H1 (cell line): ENCODE measurements at regions not wholly inside any gene's neighbourhood (a gene's known extent, or its start where the extent isn't known, plus 50 kb on each side); places are given as distances from the start of the nearest gene placed in this dataset.

Source experiments
- CTCF ChIA-PET: fragments of 300-600 bp; sonication (Branson Sonifier 250); formaldehyde crosslinking; loops from one replicate; lab custom pipeline; 2021; ENCODE audit not compliant: partially characterized antibody; lab: Charles Lee
- POLR2A ChIA-PET: fragments of 300-600 bp; sonication (Branson Sonifier 250); formaldehyde crosslinking; loops from one replicate; lab custom pipeline; 2021; ENCODE audit warnings: inconsistent platforms; ENCODE audit not compliant: partially characterized antibody; lab: Charles Lee
- DNase-seq, 2 experiments: peaks; one replicate each; pipeline versions ENCODE4 v3.0.0 to v3.0.0-alpha.2; 2010 to 2022; ENCODE audit warnings: low spot score in 2 of 2, low read depth in 1 of 2, mixed read lengths in 1 of 2
- FAIRE-seq: peaks from 2 replicates; lab custom pipeline; 2011; peaks lifted over from hg19 to GRCh38; lab: Jason Lieb, UNC
- H2AFZ ChIP-seq: 2 replicates; pipeline ENCODE4 v1.8.1; 2012; ENCODE audit warnings: low read length, inconsistent platforms
- H2AK5ac ChIP-seq: 2 replicates; pipeline ENCODE4 v1.6.1; 2013; ENCODE audit warnings: low read depth, low read length
- H2BK120ac ChIP-seq: replicated peaks from 2 replicates; pipeline ENCODE3; 2013; ENCODE audit warnings: low read depth, low read length, inconsistent platforms
- H2BK12ac ChIP-seq: 2 replicates; pipeline ENCODE4 v1.6.1; 2013; ENCODE audit warnings: low read depth, low read length
- H2BK15ac ChIP-seq: 2 replicates; pipeline ENCODE4 v1.6.1; 2013; ENCODE audit warnings: low read length
- H2BK20ac ChIP-seq: 2 replicates; pipeline ENCODE4 v1.6.1; 2013; ENCODE audit warnings: low read length
- H2BK5ac ChIP-seq: 2 replicates; pipeline ENCODE4 v1.6.1; 2013; ENCODE audit warnings: low read depth, low read length
- H3K14ac ChIP-seq: 2 replicates; pipeline ENCODE4 v1.6.1; 2013; ENCODE audit warnings: inconsistent platforms; ENCODE audit not compliant: insufficient read length
- H3K18ac ChIP-seq: 2 replicates; pipeline ENCODE4 v1.6.1; 2013; ENCODE audit warnings: low read length; ENCODE audit errors: extremely low read depth
- H3K23ac ChIP-seq: 2 replicates; pipeline ENCODE4 v1.6.1; 2013; ENCODE audit warnings: inconsistent platforms; ENCODE audit not compliant: insufficient read length
- H3K23me2 ChIP-seq: 2 replicates; pipeline ENCODE4 v1.6.1; 2013; ENCODE audit warnings: low read depth, low read length
- H3K27ac ChIP-seq: 2 replicates; pipeline ENCODE4 v1.6.1; 2011; ENCODE audit warnings: low read depth, low read length, inconsistent platforms
- H3K27me3 ChIP-seq, 4 experiments: replicated peaks in 1 of 4; 1 replicate in 1 of 4; 2 replicates in 3 of 4; pipeline versions ENCODE4 v1.6.1 to v1.8.1; 2011 to 2013; ENCODE audit warnings: low read length in 3 of 4, mild to moderate bottlenecking in 3 of 4, inconsistent platforms in 2 of 4, mixed read lengths in 2 of 4, moderate library complexity in 1 of 4; ENCODE audit not compliant: control insufficient read depth in 3 of 4, insufficient read depth in 3 of 4; ENCODE audit errors: extremely low read depth in 1 of 4
- H3K36me3 ChIP-seq, 4 experiments: 2 replicates each; pipeline versions ENCODE4 v1.6.1 to v1.8.1; 2011 to 2013; ENCODE audit warnings: mild to moderate bottlenecking in 4 of 4, low read length in 3 of 4, moderate library complexity in 2 of 4, control low read depth in 1 of 4, inconsistent platforms in 1 of 4; ENCODE audit not compliant: insufficient read depth in 4 of 4, control insufficient read depth in 2 of 4
- H3K4ac ChIP-seq: replicated peaks from 2 replicates; pipeline ENCODE3; 2013; ENCODE audit warnings: low read length, low read depth, mixed read lengths, inconsistent platforms; ENCODE audit not compliant: insufficient read length
- H3K4me1 ChIP-seq, 4 experiments: replicated peaks in 1 of 4; 1 replicate in 1 of 4; 2 replicates in 3 of 4; pipeline versions ENCODE4 v1.6.1 to v1.8.1; 2011 to 2013; ENCODE audit warnings: low read length in 3 of 4, inconsistent platforms in 2 of 4, mixed read lengths in 1 of 4; ENCODE audit not compliant: insufficient read depth in 4 of 4, control insufficient read depth in 3 of 4
- H3K4me2 ChIP-seq, 2 experiments: 2 replicates each; pipeline versions ENCODE4 v1.6.1 to v1.8.1; 2011 to 2013; ENCODE audit warnings: low read depth in 2 of 2, low read length in 2 of 2, control low read depth in 1 of 2, inconsistent platforms in 1 of 2, mild to moderate bottlenecking in 1 of 2; ENCODE audit not compliant: insufficient read depth in 1 of 2
- H3K4me3 ChIP-seq, 4 experiments: fragments of 200-600, 300-600 bp in 1 of 4; sonication (generic), shearing (Covaris generic), sonication (Bioruptor Twin) in 1 of 4; 2 replicates each; pipeline versions ENCODE4 v1.5.1 to v1.8.1; 2011 to 2016; ENCODE audit warnings: low read length in 4 of 4, low read depth in 3 of 4, control low read depth in 2 of 4, inconsistent platforms in 2 of 4, mild to moderate bottlenecking in 2 of 4, mixed read lengths in 1 of 4, moderate library complexity in 1 of 4; ENCODE audit not compliant: insufficient read depth in 2 of 4; ENCODE audit errors: extremely low read depth in 1 of 4
- H3K56ac ChIP-seq: replicated peaks from 2 replicates; pipeline ENCODE3; 2013; ENCODE audit warnings: low read depth, mild to moderate bottlenecking, mixed read lengths, low read length, inconsistent platforms; ENCODE audit not compliant: insufficient read length
- H3K79me1 ChIP-seq: 2 replicates; pipeline ENCODE4 v1.6.1; 2013; ENCODE audit warnings: low read depth, low read length, control low read depth
- H3K79me2 ChIP-seq, 2 experiments: 2 replicates each; pipeline versions ENCODE4 v1.6.1 to v1.8.1; 2012 to 2013; ENCODE audit warnings: low read length in 2 of 2, mild to moderate bottlenecking in 2 of 2, inconsistent platforms in 1 of 2; ENCODE audit not compliant: insufficient read depth in 2 of 2, control insufficient read depth in 1 of 2
- H3K9ac ChIP-seq, 4 experiments: replicated peaks in 1 of 4; 1 replicate in 1 of 4; 2 replicates in 3 of 4; pipeline versions ENCODE4 v1.6.1 to v1.8.1; 2011 to 2013; ENCODE audit warnings: low read depth in 3 of 4, low read length in 3 of 4, control low read depth in 2 of 4, mild to moderate bottlenecking in 2 of 4, moderate library complexity in 2 of 4, inconsistent platforms in 1 of 4; ENCODE audit errors: extremely low read depth in 1 of 4
- H3K9me3 ChIP-seq, 2 experiments: 2 replicates each; pipeline versions ENCODE4 v1.6.1 to v1.8.1; 2012 to 2013; ENCODE audit warnings: mild to moderate bottlenecking in 2 of 2, moderate library complexity in 2 of 2, control low read depth in 1 of 2, inconsistent platforms in 1 of 2, low read depth in 1 of 2, low read length in 1 of 2, mixed read lengths in 1 of 2; ENCODE audit not compliant: insufficient read depth in 2 of 2
- H4K20me1 ChIP-seq, 2 experiments: replicated peaks in 1 of 2; 2 replicates each; pipeline versions ENCODE3 to v1.8.1; 2011 to 2013; ENCODE audit warnings: inconsistent platforms in 2 of 2, low read length in 2 of 2, mild to moderate bottlenecking in 1 of 2; ENCODE audit not compliant: insufficient read depth in 2 of 2, control insufficient read depth in 1 of 2
- H4K5ac ChIP-seq: 2 replicates; pipeline ENCODE4 v1.6.1; 2013; ENCODE audit warnings: low read length, low read depth, mixed read lengths, inconsistent platforms; ENCODE audit not compliant: insufficient read length
- H4K8ac ChIP-seq: 2 replicates; pipeline ENCODE4 v1.8.0; 2013; ENCODE audit warnings: mild to moderate bottlenecking, moderate library complexity, low read length, inconsistent platforms; ENCODE audit not compliant: insufficient read depth; ENCODE audit errors: extremely low read depth
- H4K91ac ChIP-seq: replicated peaks from 2 replicates; pipeline ENCODE3; 2013; ENCODE audit warnings: low read length, mixed read lengths, inconsistent platforms; ENCODE audit not compliant: insufficient read length
- CBX5 ChIP-seq: fragments of 300-800, 300-1000 bp; sonication (generic); IDR thresholded peaks from 2 replicates; pipeline ENCODE4 v1.7.1; 2016; ENCODE audit warnings: antibody characterized with exemption, low read length, low read depth
- CREB1 ChIP-seq: IDR thresholded peaks from 2 replicates; pipeline ENCODE4 v1.6.1; 2012; ENCODE audit warnings: inconsistent platforms
- HDAC2 ChIP-seq, 2 experiments: fragments of 300-600 bp in 1 of 2; sonication (generic) in 1 of 2; IDR thresholded peaks; 2 replicates each; pipeline ENCODE4 v1.6.1; 2011 to 2012; ENCODE audit warnings: low read depth in 2 of 2, low read length in 2 of 2, mild to moderate bottlenecking in 2 of 2, moderate library complexity in 2 of 2, borderline replicate concordance in 1 of 2, inconsistent platforms in 1 of 2
- SIRT6 ChIP-seq: IDR thresholded peaks from one replicate; pipeline ENCODE4 v1.7.1; 2012; ENCODE audit warnings: low read length, inconsistent platforms
- WGBS, 2 experiments: shearing (Covaris generic) in 1 of 2; methylation state at CpG; one replicate each; pipeline versions ENCODE4 v1.1.6 to v1.1.7; 2013 to 2015; ENCODE audit warnings: low lambda C conversion rate in 2 of 2, mixed read lengths in 2 of 2, inconsistent platforms in 1 of 2, low coverage in 1 of 2, missing lambda C conversion rate in 1 of 2; ENCODE audit not compliant: insufficient replicate concordance in 2 of 2, insufficient coverage in 1 of 2, insufficient read length in 1 of 2; ENCODE audit errors: extremely low coverage in 1 of 2, missing lambda C conversion rate in 1 of 2; 5-methylcytosine and 5-hydroxymethylcytosine counted together

DNA sequence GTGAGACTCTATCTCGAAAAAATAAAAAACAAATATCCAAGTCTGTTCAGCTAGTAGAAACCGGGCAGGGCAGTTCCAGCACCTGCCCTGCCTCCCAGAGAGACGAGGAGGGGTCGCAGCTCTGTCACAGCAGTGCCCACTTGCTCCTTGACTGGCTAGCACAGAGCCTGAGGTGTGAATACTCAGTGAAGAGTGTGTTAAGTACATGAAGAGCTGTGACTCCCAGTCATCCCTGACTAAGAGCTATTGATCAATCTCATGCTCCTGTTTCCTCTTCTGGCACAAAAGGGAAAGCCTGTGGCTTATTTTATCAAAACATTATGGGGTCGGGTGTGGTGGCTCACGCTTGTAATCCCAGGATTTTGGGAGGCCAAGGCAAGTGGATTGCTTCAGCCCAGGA lies 83.0 kb upstream of the FZD7 start:
- CTCF ChIA-PET, result interaction anchor here (0.6 to 3.9 kb wide), 7 partner anchors 9 to 90 kb away, joined by 3 to 16 read pairs (median 4); no protein-coding TSS in a partner anchor
- no peak for FAIRE-seq
- no peak for DNase-seq

More for the DNA sequence above, 83.0 kb upstream of the FZD7 start:
- Histone ChIP-seq H2AK5ac (peak overlapping the region; percentile 57; the same call in 1 of the 2 replicates), H3K36me3 (peaks cover 0 to 4% (median 0%) of the 10 kb centered on the region in 4 experiments; a peak in 1 of 8 replicates), H2BK120ac (peak overlapping the region; percentile 7), H2AFZ (no peak overlapping the region), H3K4me3 (no peak overlapping the region), H4K91ac (peak overlapping the region; percentile 2), H4K8ac (no peak overlapping the region), H3K79me1 (peaks cover 2% of the 10 kb centered on the region; the same call in 1 of the 2 replicates), H3K56ac (no peak overlapping the region), H3K9ac (no peak overlapping the region), H3K4me2 (no peak overlapping the region; a peak in 1 of 4 replicates), H3K23me2 (no peaks in the 10 kb centered on the region), H3K18ac (peak overlapping the region; percentile 26), H3K23ac (no peak overlapping the region), H3K27me3 (no peaks in the 10 kb centered on the region), H2BK5ac (peak overlapping the region; percentile 20), H3K4ac (no peak overlapping the region), H3K9me3 (no peaks in the 10 kb centered on the region), H4K20me1 (no peaks in the 10 kb centered on the region), H3K4me1 (peaks cover 8 to 43% (median 27%) of the 10 kb centered on the region in 4 experiments), H2BK12ac (peak overlapping the region; percentile 45; the same call in 1 of the 2 replicates), H3K27ac (no peak overlapping the region), H2BK20ac (no peak overlapping the region), H2BK15ac (no peak overlapping the region), H3K14ac (no peak overlapping the region), H4K5ac (peak overlapping the region; percentile 68), H3K79me2 (no peaks in the 10 kb centered on the region; a peak in 1 of 4 replicates)
- 89% methylated on average over 6 of the region's 6 CpGs; no CpG with 5 or more reads in 1 of the 2 experiments for WGBS, 2 experiments
- TF ChIP-seq CREB1 (no peak), HDAC2 (IDR thresholded peaks at IDR 0.05; ENCODE audit: borderline replicate concordance in 1 of 2, low read depth in 2 of 2, low read length in 2 of 2) (no peak), SIRT6 (no peak), CBX5 (no peak)
- POLR2A ChIA-PET, result interaction anchor here (0.5 to 14.0 kb wide), 10 partner anchors 10 to 366 kb away, joined by 3 to 186 read pairs (median 6); no protein-coding TSS in a partner anchor
